HG03060 (cell line): ENCODE measurements at regions not wholly inside any gene's neighbourhood (a gene's known extent, or its start where the extent isn't known, plus 50 kb on each side); places are given as distances from the start of the nearest gene placed in this dataset.
A peak's percentile ranks its signal among the peaks of the same experiment; 100 is the strongest.

Experiments
- ATAC-seq: cut with Tn5 transposase; IDR thresholded peaks from one replicate; pipeline ENCODE4 v1.9.1; 2021; ENCODE audit warnings: low read depth, moderate number of reproducible peaks; ENCODE audit not compliant: unreplicated experiment

DNA sequence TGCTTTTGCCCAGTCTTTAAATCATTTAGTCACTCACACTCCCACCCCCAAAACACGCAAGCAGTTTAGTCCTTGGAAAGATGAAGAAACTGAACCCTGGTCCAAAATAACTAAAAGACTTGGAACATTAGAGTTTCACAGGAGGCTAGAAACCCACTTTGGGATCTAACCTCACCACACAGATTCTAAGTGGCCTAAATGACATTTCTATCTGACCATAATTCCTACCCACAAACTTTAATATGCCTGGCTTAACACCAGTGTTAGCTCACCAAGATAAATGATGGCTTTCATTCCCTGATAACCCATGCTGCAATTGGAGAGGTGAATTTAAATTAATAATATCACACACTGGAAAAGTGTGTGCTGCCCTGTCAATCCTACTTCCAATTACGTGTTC lies 295.3 kb upstream of the UBE2E2 start:
- ATAC-seq, result no peak

DNA sequence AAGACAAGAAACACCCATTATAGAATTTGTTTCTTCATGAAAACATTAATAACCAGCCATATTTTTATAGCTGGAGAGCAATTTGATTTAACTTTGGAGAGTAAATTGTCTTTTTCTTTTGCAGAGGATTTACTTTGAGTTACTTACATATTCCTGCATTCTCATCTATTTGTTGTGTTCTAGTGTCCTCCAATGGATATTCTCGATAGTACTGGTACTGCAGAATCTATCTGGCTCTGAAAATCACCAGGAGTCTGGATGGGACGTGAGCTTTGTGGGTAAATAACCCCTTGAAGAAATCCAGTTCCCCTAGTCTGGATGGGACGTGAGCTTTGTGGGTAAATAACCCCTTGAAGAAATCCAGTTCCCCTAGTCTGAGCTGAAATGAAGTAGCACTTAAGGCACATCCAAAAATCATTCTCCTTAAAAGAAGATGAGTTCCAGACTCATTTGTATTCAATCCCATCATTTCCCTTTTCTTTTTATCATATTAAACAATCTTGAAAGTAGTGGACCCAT lies 294.1 kb upstream of the UBE2E2 start:
- no peak for ATAC-seq

GRCh38 chr3:22916933-22917332 lies 286.2 kb upstream of the UBE2E2 start:
- ATAC-seq, result no peak

GRCh38 chr3:22920006-22920405 lies 283.1 kb upstream of the UBE2E2 start:
- no peak for ATAC-seq

DNA sequence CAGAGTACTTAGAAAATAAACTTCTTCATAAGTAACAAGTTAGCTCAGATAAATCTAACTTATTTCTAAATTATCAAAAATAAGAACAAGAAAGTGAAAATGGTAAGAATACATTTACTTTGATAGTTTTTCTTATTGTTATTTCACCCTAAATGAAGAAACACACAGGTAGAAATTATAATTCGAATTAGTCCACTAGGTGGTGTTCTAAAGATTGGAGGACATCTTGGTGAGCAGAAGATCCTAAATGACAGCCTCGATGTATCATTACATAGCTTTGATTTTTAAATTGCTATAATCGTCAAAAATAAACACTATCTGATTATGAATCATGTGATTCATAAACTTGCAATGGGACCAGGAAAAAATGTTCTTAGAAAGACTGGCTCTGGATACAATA lies 280.8 kb upstream of the UBE2E2 start:
- ATAC-seq, result no peak

GRCh38 chr3:22923711-22924110 lies 279.4 kb upstream of the UBE2E2 start:
- ATAC-seq, result no peak

- ATAC-seq, result no peak
These were observed 274.7 kb upstream of the UBE2E2 start for GRCh38 chr3:22928216-22929110.

DNA sequence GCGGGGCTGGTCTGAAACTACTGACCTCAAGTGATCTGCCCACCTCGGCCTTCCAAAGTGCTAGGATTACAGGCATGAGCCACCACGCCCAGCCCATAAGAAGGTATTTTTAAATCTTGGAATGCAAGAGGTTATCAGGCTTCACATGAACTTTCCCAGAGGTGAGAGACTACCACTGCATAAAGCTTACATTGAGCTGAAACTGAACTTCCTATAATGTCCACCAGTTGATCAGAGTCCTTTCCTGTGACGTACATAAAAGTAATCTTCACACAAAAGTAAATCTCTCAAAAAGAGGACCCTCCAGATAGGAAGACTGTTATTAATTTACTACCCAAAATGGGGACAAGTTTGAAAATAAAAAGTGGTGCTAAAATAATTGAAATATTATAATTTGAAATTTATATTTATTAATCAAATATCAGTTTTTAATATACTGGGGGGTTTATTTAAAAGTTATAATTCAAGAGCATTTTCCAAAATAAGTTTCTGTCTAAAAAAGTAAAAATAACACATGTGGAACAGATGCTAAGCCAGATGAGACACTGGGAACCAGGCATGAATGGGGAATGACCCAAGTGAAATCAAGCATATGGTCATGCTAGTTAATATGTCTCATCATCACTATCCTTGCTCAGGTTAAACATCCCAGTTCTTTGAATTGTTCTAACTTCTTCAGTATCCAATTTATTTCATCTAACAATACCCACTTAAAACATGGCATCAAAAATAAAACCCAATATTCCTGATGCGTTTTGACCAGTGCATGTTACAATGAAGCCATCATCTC lies 269.9 kb upstream of the UBE2E2 start:
- no peak for ATAC-seq

DNA sequence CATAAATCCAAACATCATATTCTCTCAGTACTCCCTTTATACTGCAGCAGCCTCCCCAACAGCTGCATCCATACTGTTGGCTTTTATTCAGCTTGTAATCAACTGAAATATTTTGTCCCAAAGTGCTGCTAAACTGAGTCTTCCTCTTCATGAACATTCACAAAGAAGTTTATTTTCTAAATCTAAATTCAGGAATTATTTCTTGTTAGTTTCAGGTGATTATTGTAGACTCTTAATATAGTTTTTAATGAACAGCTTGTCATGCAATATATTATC lies 269.3 kb upstream of the UBE2E2 start:
- ATAC-seq, result no peak

DNA sequence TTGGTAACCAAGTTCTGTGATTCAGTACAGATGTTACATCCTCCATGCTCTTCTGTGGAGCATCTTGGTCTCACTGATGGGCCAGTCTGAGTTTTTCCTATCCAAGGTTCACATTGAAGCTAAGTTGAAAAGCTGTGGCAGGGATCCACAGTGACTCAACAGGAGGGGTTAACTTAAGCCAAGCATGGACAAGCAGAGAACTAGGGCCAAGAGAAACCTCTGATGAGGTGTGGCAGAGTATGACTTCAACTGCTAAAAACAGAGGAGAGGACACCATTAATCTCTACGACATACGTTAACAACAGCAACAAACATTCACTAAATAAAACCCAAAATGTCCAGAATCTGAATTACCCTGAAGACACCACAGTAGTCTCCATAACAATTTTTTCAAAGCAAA lies 268.1 kb upstream of the UBE2E2 start:
- ATAC-seq, result no peak

GRCh38 chr3:22937536-22937935 lies 265.6 kb upstream of the UBE2E2 start:
- ATAC-seq, result no peak

DNA sequence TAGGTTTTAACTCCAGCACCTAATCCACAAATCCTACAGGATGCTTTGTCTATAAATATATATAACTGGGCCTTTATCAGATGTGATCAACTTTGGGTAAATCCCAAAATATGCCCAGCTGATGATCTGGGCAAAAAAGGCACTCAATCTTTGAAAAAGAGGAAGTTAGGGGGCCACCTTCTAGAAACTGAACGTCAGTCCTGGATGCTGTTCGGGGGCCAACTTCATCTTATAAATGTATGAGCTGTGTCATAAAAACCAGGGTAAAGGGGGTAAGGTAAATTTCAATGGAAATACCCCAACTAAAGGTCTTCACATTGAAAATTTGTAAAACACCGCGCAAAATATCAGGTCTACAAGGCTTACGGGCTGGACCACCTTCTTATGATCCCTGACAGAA lies 264.4 kb upstream of the UBE2E2 start:
- ATAC-seq, result no peak

- ATAC-seq, result no peak
These were observed 263.8 kb upstream of the UBE2E2 start for GRCh38 chr3:22939349-22939748.

- no peak for ATAC-seq
These were observed 262.8 kb upstream of the UBE2E2 start for GRCh38 chr3:22940285-22940684.

- ATAC-seq, result no peak
These were observed 260.1 kb upstream of the UBE2E2 start for GRCh38 chr3:22942981-22943380.

- ATAC-seq, result no peak
These were observed 255.3 kb upstream of the UBE2E2 start for GRCh38 chr3:22947851-22948250.

DNA sequence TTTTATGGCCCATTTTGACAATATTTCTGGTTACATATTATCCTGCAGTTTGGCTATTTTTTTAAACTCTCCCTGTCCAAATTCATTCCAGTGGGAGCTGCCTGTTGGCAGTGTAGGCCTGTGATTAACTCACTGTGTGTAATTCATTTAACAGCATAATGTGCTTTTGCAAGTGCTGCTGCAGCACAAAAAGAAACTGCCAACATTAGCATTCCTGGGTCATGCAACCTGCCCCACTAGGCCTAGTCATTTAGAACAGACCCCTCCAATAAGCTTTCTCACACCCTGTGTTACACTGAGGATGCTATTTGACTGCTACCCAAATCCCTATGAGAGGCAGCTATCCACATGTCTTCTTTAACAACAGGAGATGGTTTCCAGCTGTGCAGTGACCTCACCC lies 251.2 kb upstream of the UBE2E2 start:
- ATAC-seq, result no peak

DNA sequence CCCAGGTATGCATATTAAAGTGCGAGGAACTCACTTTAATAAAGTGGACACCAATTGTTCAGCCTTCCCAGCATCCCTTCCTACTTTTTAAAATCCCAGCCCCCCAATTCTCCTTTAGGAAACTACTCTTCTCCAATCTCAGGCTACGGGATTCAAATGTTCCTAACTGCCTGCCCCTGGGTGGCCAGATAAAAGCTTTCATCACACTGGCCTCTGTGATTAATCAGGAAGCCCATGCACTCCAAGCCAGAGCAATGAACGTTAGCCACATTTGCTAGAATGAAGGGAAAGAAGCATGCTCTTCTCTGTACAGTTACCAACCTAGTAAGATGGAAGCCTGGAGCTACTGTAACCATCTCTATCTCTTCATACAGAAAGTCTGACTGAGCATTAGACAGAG lies 250.3 kb upstream of the UBE2E2 start:
- ATAC-seq, result no peak

GRCh38 chr3:22959593-22959992 lies 243.5 kb upstream of the UBE2E2 start:
- peak; percentile 92 for ATAC-seq

DNA sequence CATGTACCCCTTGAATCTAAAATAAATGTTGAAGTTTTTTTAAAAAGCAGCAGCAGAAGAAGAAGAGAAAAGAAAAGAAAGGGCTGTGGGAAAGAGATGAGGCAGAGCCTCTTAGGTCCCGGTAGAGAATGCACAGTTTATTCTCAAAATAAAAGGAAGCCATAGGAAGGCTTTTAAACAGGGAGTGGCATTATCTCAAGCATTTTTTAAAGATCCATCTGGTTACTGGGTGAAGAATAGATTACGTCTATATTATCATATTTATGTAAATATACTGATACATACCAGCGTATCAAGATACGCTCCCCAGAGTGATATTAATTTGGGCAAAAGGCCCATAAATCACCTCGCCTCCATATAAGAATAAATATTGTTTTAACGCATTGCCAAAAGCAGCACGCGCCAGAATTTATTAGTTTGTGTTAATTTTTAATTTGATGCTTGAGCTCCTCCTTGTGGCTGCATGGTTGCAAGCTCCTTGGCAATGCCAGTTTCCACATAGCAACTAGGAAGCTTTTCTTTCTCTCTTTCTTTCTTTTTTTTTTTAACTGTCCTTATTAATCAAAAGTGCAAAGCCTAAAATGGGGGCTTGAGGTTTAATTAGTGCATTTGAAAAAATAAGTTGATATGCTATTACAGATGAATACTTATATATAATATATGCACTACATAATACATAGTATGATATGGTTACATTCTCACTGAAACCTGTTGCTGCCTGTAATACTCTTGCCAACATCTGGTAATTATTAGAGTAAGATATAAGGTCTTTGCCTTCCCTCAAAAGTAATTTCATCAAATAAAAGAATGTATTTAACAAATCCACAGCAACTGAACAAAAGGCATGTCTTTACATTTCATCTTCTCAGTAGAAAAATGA lies 242.8 kb upstream of the UBE2E2 start:
- ATAC-seq, result no peak

- ATAC-seq, result no peak
These were observed 240.9 kb upstream of the UBE2E2 start for GRCh38 chr3:22962244-22962643.
